AG04449 (cell line): ENCODE measurements at regions not wholly inside any gene's neighbourhood (a gene's known extent, or its start where the extent isn't known, plus 50 kb on each side); places are given as distances from the start of the nearest gene placed in this dataset.

ENCODE experiments used
- CTCF ChIA-PET: fragments of 350-600 bp; formaldehyde crosslinking; extraction: SDS; loops from one replicate; lab custom pipeline; 2021; ENCODE audit warnings: antibody characterized with exemption; lab: Yijun Ruan, JAX
- POLR2A ChIA-PET: fragments of 400-600, 350-600 bp; formaldehyde crosslinking; extraction: SDS; loops from one replicate; lab custom pipeline; 2020; ENCODE audit warnings: antibody characterized with exemption, inconsistent platforms; lab: Yijun Ruan, JAX
- DNase-seq: peaks from one replicate; pipeline ENCODE4 v3.0.0-alpha.2; 2010; ENCODE audit warnings: low read depth, low spot score
- H3K4me3 ChIP-seq: 2 replicates; pipeline ENCODE4 v1.5.1; 2011; ENCODE audit warnings: low read depth, mild to moderate bottlenecking, control low read depth, low read length
- TF ChIP-seq, protein P1 (sequence below): IDR thresholded peaks from one replicate; pipeline ENCODE4 v1.5.1; 2011; ENCODE audit warnings: mild to moderate bottlenecking, moderate library complexity, low read length, control low read depth, inconsistent platforms; ENCODE audit not compliant: insufficient read depth; ENCODE audit errors: missing control alignments

DNA sequence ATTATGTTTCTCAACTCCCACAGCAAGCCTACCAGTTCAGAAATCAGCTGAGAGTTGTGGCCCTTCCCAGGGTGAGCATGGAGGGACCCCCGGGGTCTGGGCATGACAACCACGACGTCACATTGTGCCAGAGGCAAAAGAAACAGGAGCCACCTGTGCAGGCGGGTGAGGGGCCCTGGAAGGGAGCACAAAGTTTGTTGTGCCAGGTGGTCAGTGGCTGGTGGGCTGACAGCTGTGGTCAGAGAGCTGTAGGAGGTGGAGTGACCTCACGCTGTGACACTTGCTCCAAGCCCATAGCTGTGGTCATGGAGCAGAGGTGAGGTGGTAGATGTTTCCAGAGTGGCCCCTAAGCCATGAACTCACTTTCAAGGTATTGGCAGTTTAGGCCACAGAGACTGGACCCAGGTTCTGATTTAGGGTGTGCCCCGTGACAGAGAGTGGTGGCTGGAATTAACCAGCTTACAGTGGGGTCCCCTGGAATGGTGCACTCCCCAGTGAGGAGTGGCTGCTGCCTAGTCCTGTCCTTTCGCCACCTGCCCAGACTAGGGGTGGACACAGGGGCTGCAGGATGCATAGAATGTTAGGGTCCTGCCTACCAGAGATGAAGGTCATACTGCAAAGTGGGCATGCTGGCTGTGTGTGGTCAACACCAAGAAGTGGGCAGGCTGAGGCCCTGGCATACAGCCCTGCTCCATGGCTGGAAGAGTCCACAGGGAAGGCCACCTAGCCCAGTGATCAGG lies 136.4 kb downstream of the GLI2 start:
- no peak overlapping the region for H3K4me3 ChIP-seq
- TF ChIP-seq, protein P1, sequence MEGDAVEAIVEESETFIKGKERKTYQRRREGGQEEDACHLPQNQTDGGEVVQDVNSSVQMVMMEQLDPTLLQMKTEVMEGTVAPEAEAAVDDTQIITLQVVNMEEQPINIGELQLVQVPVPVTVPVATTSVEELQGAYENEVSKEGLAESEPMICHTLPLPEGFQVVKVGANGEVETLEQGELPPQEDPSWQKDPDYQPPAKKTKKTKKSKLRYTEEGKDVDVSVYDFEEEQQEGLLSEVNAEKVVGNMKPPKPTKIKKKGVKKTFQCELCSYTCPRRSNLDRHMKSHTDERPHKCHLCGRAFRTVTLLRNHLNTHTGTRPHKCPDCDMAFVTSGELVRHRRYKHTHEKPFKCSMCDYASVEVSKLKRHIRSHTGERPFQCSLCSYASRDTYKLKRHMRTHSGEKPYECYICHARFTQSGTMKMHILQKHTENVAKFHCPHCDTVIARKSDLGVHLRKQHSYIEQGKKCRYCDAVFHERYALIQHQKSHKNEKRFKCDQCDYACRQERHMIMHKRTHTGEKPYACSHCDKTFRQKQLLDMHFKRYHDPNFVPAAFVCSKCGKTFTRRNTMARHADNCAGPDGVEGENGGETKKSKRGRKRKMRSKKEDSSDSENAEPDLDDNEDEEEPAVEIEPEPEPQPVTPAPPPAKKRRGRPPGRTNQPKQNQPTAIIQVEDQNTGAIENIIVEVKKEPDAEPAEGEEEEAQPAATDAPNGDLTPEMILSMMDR, result no peak
- CTCF ChIA-PET, result interaction anchor here (0.9 to 1.4 kb wide), 2 partner anchors 176 to 204 kb away, joined by 3 read pairs; no protein-coding TSS in a partner anchor
- no peak for DNase-seq
- POLR2A ChIA-PET, result no interaction called here

DNA sequence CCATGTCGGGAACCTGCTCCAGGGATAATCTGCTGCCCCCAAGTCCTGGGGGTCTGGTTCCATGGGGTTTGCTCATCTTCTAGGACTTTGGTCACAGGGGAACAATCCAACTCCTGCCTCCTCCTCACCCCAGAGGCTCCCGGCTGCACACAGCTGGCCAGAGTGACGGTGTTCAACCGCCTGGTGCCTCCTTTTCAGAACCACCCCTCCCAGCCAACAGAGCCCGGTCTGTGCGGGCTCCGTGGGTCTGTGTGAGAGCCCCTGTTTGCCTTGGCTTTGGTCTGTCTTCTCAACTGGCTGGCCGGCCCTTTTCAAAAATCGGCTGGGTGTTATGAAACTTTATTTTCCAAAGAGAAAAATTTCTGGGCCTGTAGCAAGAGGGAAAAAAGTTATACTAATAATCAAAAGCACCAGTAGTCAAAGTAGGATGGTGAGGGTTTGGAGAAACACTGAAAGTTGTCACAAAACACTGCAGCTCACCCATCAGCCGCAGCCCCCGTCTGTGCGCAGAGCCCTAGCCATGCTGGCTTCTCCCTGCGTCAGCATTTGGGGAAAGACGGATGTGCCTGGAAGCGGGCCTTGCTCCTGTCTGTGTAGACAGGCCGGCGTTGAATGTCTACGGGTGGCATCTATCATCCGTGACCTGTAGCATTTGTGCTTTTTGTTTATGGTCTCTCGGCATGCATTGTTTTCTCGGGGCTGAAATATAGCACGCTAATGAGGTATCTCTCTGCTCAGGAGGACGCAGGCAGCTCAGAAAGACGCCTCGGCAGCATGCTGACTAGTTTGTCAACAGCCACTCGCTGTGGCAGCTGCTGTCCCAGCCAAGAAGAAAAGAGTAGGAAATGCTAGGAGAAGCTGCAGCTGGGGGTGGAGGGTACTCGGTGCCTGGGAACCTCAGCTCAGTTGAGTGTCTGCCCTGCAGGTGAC lies 138.6 kb downstream of the GLI2 start:
- DNase-seq, result no peak
- TF ChIP-seq, protein P1, result no peak
- ChIA-PET CTCF (interaction anchor here (0.7 to 1.9 kb wide), 4 partner anchors 10 to 197 kb away, joined by 3 to 8 read pairs (median 4); no protein-coding TSS in a partner anchor), POLR2A (interaction anchor here (0.6 kb wide), 1 partner anchor 314 kb away, joined by 3 read pairs; no protein-coding TSS in a partner anchor)
- no peak overlapping the region for H3K4me3 ChIP-seq

DNA sequence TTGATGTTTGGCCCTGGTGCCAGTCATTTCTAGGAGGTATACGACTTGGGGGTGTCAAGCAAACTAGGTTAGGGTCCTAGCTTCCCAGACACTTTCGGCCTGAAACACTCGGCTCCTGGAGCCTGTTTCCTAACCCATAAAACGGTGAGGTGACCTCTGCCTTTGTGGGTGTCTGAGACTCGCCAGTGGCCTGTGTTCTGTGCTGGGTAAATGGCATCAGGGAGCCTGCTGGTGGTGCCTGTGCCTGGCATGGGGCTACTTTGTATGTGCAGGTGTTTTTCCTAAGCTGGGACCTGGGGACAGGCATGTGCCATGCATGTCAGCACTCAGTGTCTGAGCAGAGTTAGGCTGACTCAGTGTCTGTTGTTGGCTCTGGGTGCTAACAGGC lies 139.2 kb downstream of the GLI2 start:
- ChIA-PET CTCF (interaction anchor here (0.7 to 1.9 kb wide), 3 partner anchors 10 to 180 kb away, joined by 3 to 8 read pairs (median 4); no protein-coding TSS in a partner anchor), POLR2A (interaction anchor here (0.6 kb wide), 1 partner anchor 315 kb away, joined by 3 read pairs; no protein-coding TSS in a partner anchor)
- TF ChIP-seq, protein P1, result no peak
- no peak for DNase-seq
- no peak overlapping the region for H3K4me3 ChIP-seq

DNA sequence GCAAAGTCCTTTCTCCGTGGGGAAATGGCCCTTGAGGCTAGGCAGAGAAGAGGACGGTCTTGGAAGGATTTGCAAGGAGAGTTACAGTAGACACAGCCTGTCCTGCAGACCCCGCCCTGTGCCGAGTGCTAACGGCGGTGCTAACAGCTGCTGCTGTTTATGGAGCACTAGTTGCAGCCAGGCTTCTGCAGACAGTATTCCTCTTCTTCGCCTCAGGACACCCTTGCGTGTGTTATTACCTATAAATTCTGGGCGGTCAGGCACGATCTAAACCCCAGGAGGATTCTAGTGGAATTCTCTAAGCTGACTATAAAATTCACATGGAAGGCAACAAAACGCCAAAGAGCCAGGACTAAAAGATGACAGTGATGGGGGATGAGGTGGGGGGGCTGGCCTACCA lies 139.8 kb downstream of the GLI2 start:
- TF ChIP-seq, protein P1, result no peak
- CTCF ChIA-PET, result interaction anchor here (1.3 to 1.9 kb wide), 2 partner anchors 9 to 181 kb away, joined by 3 to 8 read pairs; no protein-coding TSS in a partner anchor
- POLR2A ChIA-PET, result no interaction called here
- H3K4me3 ChIP-seq, result no peak overlapping the region
- no peak for DNase-seq

DNA sequence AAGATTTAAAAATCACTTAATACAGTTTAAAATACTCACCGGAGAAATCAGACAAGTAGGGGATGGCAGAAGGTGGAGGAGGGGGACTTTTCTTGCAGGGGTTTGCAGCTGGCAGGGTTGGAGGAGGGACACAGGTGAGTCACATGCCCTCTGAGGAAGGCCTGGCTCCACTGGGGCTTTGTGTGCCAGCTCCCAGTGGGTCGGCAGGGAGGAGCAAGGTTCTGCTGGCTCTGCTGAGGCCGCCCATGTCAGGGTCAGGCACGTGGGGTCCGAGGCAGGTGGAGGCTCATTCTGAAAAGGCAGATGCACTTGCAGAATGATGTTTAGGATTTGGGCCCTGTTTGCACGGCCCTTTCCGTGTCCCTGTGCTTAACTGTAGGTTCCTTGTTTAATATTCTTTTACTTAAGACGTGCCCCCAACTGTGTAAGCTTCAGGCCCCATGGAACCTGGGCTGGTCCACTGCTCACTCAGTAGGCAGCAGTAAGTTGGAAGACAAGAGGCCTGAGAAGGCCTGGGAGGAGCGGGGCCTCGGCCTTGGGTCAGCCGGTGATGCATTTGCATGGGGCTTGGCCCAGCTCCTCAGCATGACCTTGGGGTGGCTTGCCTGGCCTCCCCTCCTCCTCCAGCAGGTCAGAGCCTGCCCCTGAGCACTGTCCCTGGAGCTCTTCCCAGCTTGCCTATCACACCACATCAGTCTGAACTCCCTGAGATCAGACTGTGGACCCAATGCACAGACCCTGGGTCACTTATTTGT lies 141.0 kb downstream of the GLI2 start:
- CTCF ChIA-PET, result interaction anchor here (0.9 to 2.6 kb wide), 5 partner anchors 8 to 169 kb away, joined by 3 to 6 read pairs (median 4); no protein-coding TSS in a partner anchor

More for the DNA sequence above, 141.0 kb downstream of the GLI2 start:
- H3K4me3 ChIP-seq, result no peak overlapping the region
- POLR2A ChIA-PET, result interaction anchor here (0.9 kb wide), 1 partner anchor 54 kb away, joined by 3 read pairs; no protein-coding TSS in a partner anchor
- DNase-seq, result no peak
- TF ChIP-seq, protein P1, result no peak
